Neural progenitor cell (in vitro differentiated cells): ENCODE measurements at regions not wholly inside any gene's neighbourhood (a gene's known extent, or its start where the extent isn't known, plus 50 kb on each side); places are given as distances from the start of the nearest gene placed in this dataset.
A peak's percentile ranks its signal among the peaks of the same experiment; 100 is the strongest.

Source experiments
- DNase-seq: peaks from one replicate; pipeline ENCODE4 v3.0.0-alpha.2; 2016; ENCODE audit warnings: low spot score
- H2AFZ ChIP-seq: fragments of 200-600 bp; sonication (generic); replicated peaks from 2 replicates; pipeline ENCODE4 v1.6.1; 2016; ENCODE audit warnings: antibody characterized with exemption
- H3F3A ChIP-seq: fragments of 200-600 bp; sonication (generic); 2 replicates; pipeline ENCODE4 v1.6.1; 2016; ENCODE audit warnings: antibody characterized with exemption, low read depth
- H3K27ac ChIP-seq: fragments of 200-600 bp; sonication (generic); 2 replicates; pipeline ENCODE4 v1.5.1; 2016; ENCODE audit warnings: mild to moderate bottlenecking
- H3K27me3 ChIP-seq: fragments of 200-600 bp; sonication (generic); 2 replicates; pipeline ENCODE4 v1.6.1; 2016; ENCODE audit warnings: mild to moderate bottlenecking, moderate library complexity
- H3K36me3 ChIP-seq: fragments of 200-600 bp; sonication (generic); 2 replicates; pipeline ENCODE4 v1.5.1; 2016
- H3K4me1 ChIP-seq: fragments of 200-600 bp; sonication (generic); 2 replicates; pipeline ENCODE4 v1.6.1; 2016; ENCODE audit warnings: mixed run types
- H3K4me2 ChIP-seq: fragments of 200-600 bp; sonication (generic); 2 replicates; pipeline ENCODE4 v1.6.1; 2016
- H3K4me3 ChIP-seq: fragments of 200-600 bp; sonication (generic); 2 replicates; pipeline ENCODE4 v1.5.1; 2016
- H3K79me2 ChIP-seq: fragments of 200-600 bp; sonication (generic); 2 replicates; pipeline ENCODE4 v1.6.1; 2016; ENCODE audit warnings: low read depth
- H3K9ac ChIP-seq: fragments of 200-600 bp; sonication (generic); 2 replicates; pipeline ENCODE4 v1.6.1; 2016
- H3K9me3 ChIP-seq: fragments of 200-600 bp; sonication (generic); 2 replicates; pipeline ENCODE4 v1.5.1; 2016; ENCODE audit warnings: low read depth
- H4K20me1 ChIP-seq: fragments of 200-600 bp; sonication (generic); 2 replicates; pipeline ENCODE4 v1.6.1; 2016; ENCODE audit warnings: low read depth
- H3K27ac Mint-ChIP-seq: 3 replicates; pipeline ENCODE4 v1.8.0; 2021; ENCODE audit warnings: mixed read lengths
- H3K27me3 Mint-ChIP-seq: 2 replicates; pipeline ENCODE4 v1.8.0; 2022; ENCODE audit warnings: low read depth, mild to moderate bottlenecking, inconsistent platforms, moderate library complexity, mixed read lengths; ENCODE audit not compliant: insufficient read depth
- H3K36me3 Mint-ChIP-seq: 3 replicates; pipeline ENCODE4 v1.8.0; 2021; ENCODE audit warnings: mixed read lengths
- H3K4me1 Mint-ChIP-seq: 3 replicates; pipeline ENCODE4 v1.8.0; 2021; ENCODE audit warnings: mixed read lengths
- H3K4me3 Mint-ChIP-seq: 3 replicates; pipeline ENCODE4 v1.8.0; 2021; ENCODE audit warnings: mild to moderate bottlenecking, moderate library complexity, mixed read lengths
- H3K9me3 Mint-ChIP-seq: 3 replicates; pipeline ENCODE4 v1.8.0; 2020; ENCODE audit warnings: mixed read lengths
- CTCF ChIP-seq: fragments of 200-600 bp; sonication (generic); IDR thresholded peaks from 2 replicates; pipeline ENCODE4 v1.5.1; 2017; ENCODE audit warnings: antibody characterized with exemption, mild to moderate bottlenecking
- EZH2 ChIP-seq: fragments of 200-600 bp; sonication (generic); IDR thresholded peaks from 2 replicates; pipeline ENCODE4 v1.6.1; 2017; ENCODE audit warnings: antibody characterized with exemption, mild to moderate bottlenecking, moderate library complexity
- EZH2phosphoT487 ChIP-seq: fragments of 200-600 bp; sonication (generic); IDR thresholded peaks from 2 replicates; pipeline ENCODE4 v1.6.1; 2017; ENCODE audit warnings: antibody characterized with exemption

- H3K36me3 ChIP-seq, result no peaks in the 10 kb centered on the region
- H3K9me3 ChIP-seq, result no peaks in the 10 kb centered on the region
- no peak overlapping the region for H3K9ac ChIP-seq
- no peak for TF ChIP-seq EZH2
- TF ChIP-seq CTCF, result no peak
- no peak for TF ChIP-seq EZH2phosphoT487
- H3K4me2 ChIP-seq, result peak overlapping the region; percentile 17
- H3K27me3 Mint-ChIP-seq, result no peaks in the 10 kb centered on the region
- H3K27me3 ChIP-seq, result no peaks in the 10 kb centered on the region
- no peak overlapping the region for H3K4me3 ChIP-seq
- H3K79me2 ChIP-seq, result no peaks in the 10 kb centered on the region
- DNase-seq, result no peak
- H3K9me3 Mint-ChIP-seq, result no peaks in the 10 kb centered on the region
- H3K4me1 Mint-ChIP-seq, result peaks cover 17% of the 10 kb centered on the region
- H2AFZ ChIP-seq, result peak overlapping the region; percentile 93
- no peak overlapping the region for H3K4me3 Mint-ChIP-seq
- no peaks in the 10 kb centered on the region for H3F3A ChIP-seq
- peak overlapping the region; percentile 47 for H3K27ac Mint-ChIP-seq
- no peaks in the 10 kb centered on the region for H4K20me1 ChIP-seq
- no peak overlapping the region for H3K27ac ChIP-seq
- peaks cover 23% of the 10 kb centered on the region for H3K4me1 ChIP-seq
- no peaks in the 10 kb centered on the region for H3K36me3 Mint-ChIP-seq
Measured at GRCh38 chr5:51278539-51278938, 104.7 kb upstream of the ISL1 start.

- Histone ChIP-seq H3K4me2 (peak overlapping the region; percentile 17), H4K20me1 (no peaks in the 10 kb centered on the region), H3F3A (no peaks in the 10 kb centered on the region), H3K4me3 (no peak overlapping the region), H2AFZ (peak overlapping the region; percentile 93), H3K27ac (no peak overlapping the region), H3K79me2 (no peaks in the 10 kb centered on the region), H3K9ac (no peak overlapping the region), H3K27me3 (no peaks in the 10 kb centered on the region), H3K4me1 (peaks cover 23% of the 10 kb centered on the region), H3K36me3 (no peaks in the 10 kb centered on the region), H3K9me3 (no peaks in the 10 kb centered on the region)
- Mint-ChIP-seq H3K9me3 (no peaks in the 10 kb centered on the region), H3K27ac (no peak overlapping the region), H3K27me3 (peaks cover 2% of the 10 kb centered on the region), H3K36me3 (no peaks in the 10 kb centered on the region), H3K4me3 (no peak overlapping the region), H3K4me1 (peaks cover 17% of the 10 kb centered on the region)
- no peak for TF ChIP-seq EZH2
- TF ChIP-seq EZH2phosphoT487, result no peak
- TF ChIP-seq CTCF, result no peak
- peak; percentile 11 for DNase-seq
Measured at GRCh38 chr5:51279983-51280706, 103.1 kb upstream of the ISL1 start.

- no peaks in the 10 kb centered on the region for H4K20me1 ChIP-seq
- no peak for TF ChIP-seq CTCF
- no peak for TF ChIP-seq EZH2phosphoT487
- TF ChIP-seq EZH2, result no peak
- H2AFZ ChIP-seq, result no peak overlapping the region
Measured at GRCh38 chr5:51286046-51286445, 97.2 kb upstream of the ISL1 start.

More at GRCh38 chr5:51286046-51286445, 97.2 kb upstream of the ISL1 start:
- Histone ChIP-seq H3K36me3 (no peaks in the 10 kb centered on the region), H3K4me2 (peak overlapping the region; percentile 8), H3K27ac (no peak overlapping the region), H3K27me3 (no peaks in the 10 kb centered on the region), H3K79me2 (no peaks in the 10 kb centered on the region), H3K4me3 (no peak overlapping the region), H3K9ac (no peak overlapping the region), H3F3A (no peaks in the 10 kb centered on the region), H3K4me1 (peaks cover 14% of the 10 kb centered on the region), H3K9me3 (no peaks in the 10 kb centered on the region)
- Mint-ChIP-seq H3K4me1 (no peaks in the 10 kb centered on the region), H3K9me3 (no peaks in the 10 kb centered on the region), H3K27me3 (peaks cover 2% of the 10 kb centered on the region), H3K36me3 (no peaks in the 10 kb centered on the region), H3K27ac (no peak overlapping the region), H3K4me3 (no peak overlapping the region)
- DNase-seq, result peak; percentile 8
